NOMO-1 treated with dmso at 0.1 percent for 144 hours (cell line): ENCODE measurements at regions not wholly inside any gene's neighbourhood (a gene's known extent, or its start where the extent isn't known, plus 50 kb on each side); places are given as distances from the start of the nearest gene placed in this dataset.
A peak's percentile ranks its signal among the peaks of the same experiment; 100 is the strongest.
"Not testable (repeated sequence)": the region's sequence is repeated elsewhere in the genome, so short reads cannot be mapped to it uniquely, and the experiment has no call there.

Experiments used
- DNase-seq: peaks from one replicate; lab custom pipeline; 2025; ENCODE audit not compliant: unreplicated experiment; lab: John Stamatoyannopoulos, UW

DNA sequence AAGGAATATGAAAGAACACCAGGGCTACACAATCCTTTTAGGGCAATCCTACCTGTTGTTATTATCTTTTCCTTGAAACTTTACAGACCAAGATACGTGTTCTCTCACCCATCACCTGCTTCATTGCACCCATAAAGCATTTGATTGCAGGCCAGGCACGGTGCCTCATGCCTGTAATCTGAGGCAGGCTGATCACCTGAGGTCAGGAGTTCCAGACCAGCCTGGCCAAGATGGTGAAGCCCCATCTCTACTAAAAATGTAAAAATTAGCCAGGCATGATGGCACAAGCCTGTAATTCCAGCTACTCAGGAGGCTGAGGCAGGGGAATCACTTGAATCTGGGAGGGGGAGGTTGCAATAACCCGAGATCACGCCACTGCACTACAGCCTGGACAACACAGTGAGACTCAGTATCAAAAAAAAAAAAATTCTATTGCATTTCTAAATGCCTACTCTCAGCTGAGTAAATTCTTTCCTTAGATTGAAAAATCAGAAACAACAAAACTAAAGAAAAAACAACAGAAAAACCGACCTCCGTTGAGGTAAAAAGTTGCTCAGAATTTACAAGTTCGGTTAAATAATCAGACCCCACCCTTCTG, 183.7 kb upstream of the TMEM132C start:
- peak; percentile 0 for DNase-seq

DNA sequence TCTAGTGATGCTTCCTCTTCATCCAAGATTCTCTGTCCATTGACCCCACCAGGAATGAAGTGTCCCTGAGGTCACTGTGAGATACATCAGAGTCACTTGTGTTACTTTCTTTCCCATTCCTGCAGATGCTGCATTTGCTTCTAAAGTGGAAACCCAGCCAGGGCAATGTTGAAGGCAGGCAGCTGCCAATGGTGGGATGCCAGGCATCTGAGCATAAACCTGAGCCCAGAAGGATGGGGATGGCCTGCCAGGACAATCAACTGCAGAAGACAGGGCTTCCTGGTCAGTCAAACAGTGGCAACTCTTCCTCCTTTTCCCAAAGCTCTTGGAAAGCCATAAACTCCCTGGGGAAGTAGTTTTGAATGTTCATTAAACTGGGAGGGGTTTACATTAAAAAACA, 178.0 kb upstream of the TMEM132C start:
- DNase-seq, result no peak

- no peak for DNase-seq
These were observed 177.0 kb upstream of the TMEM132C start for GRCh38 chr12:128089961-128090360.

GRCh38 chr12:128091101-128091720, 175.8 kb upstream of the TMEM132C start:
- no peak for DNase-seq

DNA sequence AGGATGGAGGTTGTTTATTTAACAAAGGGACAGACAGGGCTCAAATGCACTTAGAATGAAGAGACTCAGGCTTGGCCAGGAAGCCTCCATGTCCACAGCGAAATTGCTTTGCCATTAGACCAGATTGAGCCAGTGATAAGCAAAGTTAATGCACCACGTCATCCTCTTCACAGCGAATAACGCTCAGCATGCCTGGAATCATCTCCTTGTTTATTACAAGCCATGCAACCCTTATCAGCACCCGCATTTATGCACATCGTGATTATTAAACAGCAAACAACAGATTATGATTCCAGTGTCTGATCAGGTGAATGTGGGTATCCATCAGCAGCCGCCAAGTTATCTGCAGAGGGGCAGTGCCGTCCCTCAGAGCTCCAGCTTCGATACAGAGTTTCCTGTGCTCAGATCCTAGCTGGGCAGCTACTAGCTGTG, 175.0 kb upstream of the TMEM132C start:
- no peak for DNase-seq

GRCh38 chr12:128098730-128099129, 168.2 kb upstream of the TMEM132C start:
- DNase-seq, result no peak

DNA sequence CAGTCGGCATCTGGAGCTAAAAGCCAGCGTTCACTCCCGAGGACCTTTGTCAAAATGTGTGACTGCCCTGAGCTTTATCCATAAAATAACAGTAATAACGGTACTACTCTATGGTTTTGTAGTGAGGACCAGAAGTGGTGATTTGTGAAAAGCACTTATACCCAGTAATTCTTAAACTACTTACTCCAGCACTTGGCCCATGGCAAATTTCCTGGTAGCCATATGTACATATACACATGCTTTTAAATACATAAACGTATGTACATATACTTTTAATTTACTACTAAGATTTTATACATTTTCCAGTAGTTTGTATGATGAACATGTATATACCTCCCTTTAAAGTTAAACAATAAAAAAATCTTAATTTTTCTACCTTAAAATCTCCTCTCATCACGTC, 163.8 kb upstream of the TMEM132C start:
- DNase-seq, result no peak

- DNase-seq, result no peak
These were observed 157.7 kb upstream of the TMEM132C start for GRCh38 chr12:128109236-128109635.

DNA sequence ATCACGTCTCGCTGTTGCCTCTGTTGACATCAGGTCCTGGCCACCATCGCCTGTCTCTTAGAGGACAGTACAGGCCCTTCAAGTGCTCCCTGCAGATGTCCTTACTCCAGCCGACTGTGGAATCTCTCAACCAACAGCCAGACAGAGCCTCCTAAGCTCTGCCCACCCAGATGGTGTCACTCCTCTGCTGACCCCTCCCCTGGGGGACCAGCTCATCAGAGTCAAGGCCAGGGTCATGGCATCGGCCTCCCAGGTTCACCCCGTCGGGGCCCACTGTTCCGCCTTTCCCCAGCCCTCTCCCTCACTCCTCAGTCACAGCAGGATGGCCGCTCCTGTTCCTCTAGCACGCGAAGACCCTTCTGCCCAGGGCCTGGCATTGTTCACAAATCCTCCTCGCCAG, 157.3 kb upstream of the TMEM132C start:
- no peak for DNase-seq

GRCh38 chr12:128111333-128111732, 155.6 kb upstream of the TMEM132C start:
- no peak for DNase-seq

DNA sequence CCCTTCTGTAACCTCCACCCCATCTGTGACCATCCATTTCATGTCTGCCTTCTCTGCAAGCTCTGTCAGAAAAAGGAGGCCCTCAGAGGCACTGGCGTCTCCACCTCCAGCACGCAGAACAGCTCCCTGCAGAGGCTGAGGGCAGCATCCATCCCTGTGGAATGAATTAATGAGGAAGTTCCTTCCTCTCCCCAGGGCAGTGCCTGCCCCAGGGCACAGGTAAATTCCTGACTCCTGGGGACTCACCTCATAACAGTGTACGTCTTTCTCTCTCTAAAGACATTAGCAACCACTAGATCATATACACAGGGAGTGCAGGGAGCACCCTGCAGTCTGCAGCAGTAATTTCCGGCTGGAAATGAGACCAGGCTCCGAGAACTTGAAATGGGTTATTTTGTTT, 155.0 kb upstream of the TMEM132C start:
- no peak for DNase-seq

DNA sequence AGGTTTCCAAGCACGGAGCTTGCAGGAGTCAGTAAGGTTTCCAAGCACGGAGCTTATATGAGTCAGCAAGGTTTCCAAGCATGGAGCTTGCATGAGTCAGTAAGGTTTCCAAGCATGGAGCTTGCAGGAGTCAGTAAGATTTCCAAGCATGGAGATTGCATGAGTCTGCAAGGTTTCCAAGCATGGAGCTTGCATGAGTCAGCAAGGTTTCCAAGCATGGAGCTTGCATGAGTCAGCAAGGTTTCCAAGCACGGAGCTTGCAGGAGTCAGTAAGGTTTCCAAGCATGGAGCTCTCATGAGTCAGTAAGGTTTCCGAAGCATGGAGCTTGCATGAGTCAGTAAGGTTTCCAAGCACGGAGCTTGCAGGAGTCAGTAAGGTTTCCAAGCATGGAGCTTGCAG, 153.7 kb upstream of the TMEM132C start:
- not testable (repeated sequence) for DNase-seq

- DNase-seq, result no peak
These were observed 152.5 kb upstream of the TMEM132C start for GRCh38 chr12:128114485-128114884.

- no peak for DNase-seq
These were observed 150.4 kb upstream of the TMEM132C start for GRCh38 chr12:128116537-128116936.

DNA sequence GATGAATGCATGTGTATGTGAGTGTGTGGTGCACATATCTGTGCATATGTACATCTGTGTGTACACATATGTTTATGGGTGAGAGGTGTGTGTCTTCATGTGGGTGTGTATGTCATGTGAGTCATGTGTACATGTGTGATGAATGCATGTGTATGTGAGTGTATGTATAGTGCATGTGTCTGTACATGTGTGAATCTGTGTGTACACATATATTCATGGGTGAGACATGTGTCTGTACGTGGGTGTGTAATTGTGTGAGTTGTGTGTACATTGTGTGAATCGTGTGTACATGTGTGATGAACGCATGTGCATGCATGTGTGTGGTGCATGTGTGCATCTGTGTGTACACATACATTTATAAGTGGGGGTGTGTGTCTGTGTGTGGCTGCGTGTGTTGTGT, 146.9 kb upstream of the TMEM132C start:
- DNase-seq, result no peak

DNA sequence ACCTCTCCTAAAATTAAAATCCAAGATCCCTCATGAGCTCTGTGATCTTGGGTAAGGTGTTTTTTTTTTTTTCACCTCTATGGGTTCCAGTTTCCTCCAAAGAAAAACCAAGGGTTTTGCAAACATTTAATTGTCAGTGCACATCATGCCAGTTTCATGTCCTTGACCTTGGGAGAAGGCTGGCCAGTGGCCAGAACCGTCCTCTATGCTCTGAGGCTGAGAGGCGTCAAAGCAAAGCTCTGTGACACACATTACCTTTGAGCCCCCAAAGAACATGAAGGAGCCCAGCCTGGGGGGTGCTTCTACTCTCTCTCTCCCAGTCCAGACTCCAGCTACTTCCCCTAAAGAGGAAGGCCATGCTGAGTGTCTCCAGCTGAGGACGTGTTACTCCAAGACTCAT, 145.5 kb upstream of the TMEM132C start:
- DNase-seq, result no peak

- no peak for DNase-seq
These were observed 143.9 kb upstream of the TMEM132C start for GRCh38 chr12:128123096-128123495.

DNA sequence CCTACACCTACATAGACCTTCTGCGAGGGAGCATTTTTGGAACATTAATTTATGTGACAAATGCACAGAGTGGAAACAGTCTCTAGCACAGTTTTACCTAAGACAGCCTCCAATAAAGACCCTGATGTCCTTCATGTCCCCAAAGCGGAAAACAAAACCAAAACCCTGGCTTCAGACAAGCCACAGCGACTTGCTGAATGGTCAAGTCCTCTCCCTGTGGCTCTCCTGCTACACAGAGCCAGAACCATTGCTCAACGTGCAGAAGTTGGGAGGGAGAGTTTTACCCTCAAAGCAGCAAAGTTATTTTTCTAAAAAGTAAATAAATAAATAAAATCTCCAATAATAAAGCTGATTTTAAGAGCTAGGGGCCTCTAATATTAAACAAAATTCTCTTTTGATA, 135.0 kb upstream of the TMEM132C start:
- no peak for DNase-seq

GRCh38 chr12:128133321-128134073, 133.5 kb upstream of the TMEM132C start:
- no peak for DNase-seq

DNA sequence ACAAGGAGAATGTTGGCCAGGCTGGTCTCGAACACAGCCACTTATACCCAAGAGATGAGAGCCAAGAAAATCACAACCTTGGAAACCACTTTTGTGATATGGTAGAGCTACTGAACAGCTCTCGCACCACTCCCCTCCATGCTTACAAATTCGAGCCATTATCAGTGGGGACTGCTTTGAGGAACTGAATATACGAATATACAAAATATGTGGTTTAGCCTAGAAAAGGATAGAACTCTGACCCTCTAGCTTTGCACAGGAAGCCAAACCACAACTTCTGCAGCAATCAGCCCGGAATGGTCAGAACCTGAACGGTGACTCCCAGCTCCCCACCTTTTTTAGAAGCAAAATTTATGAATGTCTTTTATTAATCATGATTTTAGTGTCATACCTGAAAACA, 129.8 kb upstream of the TMEM132C start:
- no peak for DNase-seq

- no peak for DNase-seq
These were observed 128.8 kb upstream of the TMEM132C start for GRCh38 chr12:128138125-128138524.

GRCh38 chr12:128140551-128140950, 126.4 kb upstream of the TMEM132C start:
- DNase-seq, result no peak
